ENCODE measurements at regions not wholly inside any gene's neighbourhood (a gene's known extent, or its start where the extent isn't known, plus 50 kb on each side); places are given as distances from the start of the nearest gene placed in this dataset.

GRCh38 chr3:171542976-171543375 is 82.8 kb upstream of the TNIK start:
- TF ChIP-seq CTCF (conservative IDR thresholded peaks at IDR 0.05; ENCODE audit: low read length) (no peak), EZH2phosphoT487 (IDR thresholded peaks at IDR 0.05; ENCODE audit: borderline replicate concordance) (no peak)

Data from Loucy (cell line).